ENCODE measurements at regions not wholly inside any gene's neighbourhood (a gene's known extent, or its start where the extent isn't known, plus 50 kb on each side); places are given as distances from the start of the nearest gene placed in this dataset.

DNA sequence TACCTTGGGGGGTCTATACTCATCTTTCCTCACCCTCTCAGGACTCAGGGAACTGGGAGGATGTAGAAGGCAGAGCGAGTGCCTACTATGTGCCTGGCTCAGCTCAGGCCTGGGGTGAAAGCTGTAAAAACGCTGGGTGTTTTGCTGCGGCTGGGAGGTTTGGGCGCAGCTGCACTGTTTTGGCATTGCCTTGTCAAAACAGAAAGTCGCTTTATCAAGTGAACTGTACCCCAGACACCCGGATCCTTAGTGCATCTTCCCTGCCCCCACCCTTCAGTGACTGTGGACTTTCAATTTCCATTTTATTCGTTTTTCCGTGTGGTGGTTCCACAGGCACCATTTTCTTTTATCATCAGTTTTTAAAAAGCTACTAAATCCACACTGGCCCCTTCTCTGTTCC, 86.7 kb upstream of the ZNF716 start:
- TF ChIP-seq CTCF (IDR thresholded peaks at IDR 0.05; ENCODE audit: poor library complexity) (no peak), EZH2 (IDR thresholded peaks at IDR 0.05; ENCODE audit: borderline replicate concordance) (no peak)
